ENCODE measurements at regions not wholly inside any gene's neighbourhood (a gene's known extent, or its start where the extent isn't known, plus 50 kb on each side); places are given as distances from the start of the nearest gene placed in this dataset.

DNA sequence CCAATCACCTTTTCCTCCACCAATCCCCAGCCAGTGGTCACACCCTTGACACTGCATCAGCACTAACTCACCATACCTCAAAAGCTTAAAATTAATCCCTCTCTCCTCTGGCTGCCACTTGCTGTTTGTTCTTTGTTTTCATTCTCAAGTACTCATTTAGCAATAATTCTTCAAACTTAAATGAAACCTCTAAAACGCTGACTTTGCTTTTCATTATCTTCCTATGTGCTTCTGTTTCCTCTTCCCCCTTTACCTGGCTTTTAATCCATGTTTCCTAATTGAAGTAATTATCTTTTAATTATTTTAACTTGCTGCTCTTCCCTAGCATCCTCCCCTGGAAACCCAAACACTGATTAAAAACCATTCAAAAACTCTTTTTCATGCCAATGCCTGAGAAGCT, 348.9 kb upstream of the MEOX2 start:
- no peaks in the 10 kb centered on the region for H3K79me1 ChIP-seq (replicated peaks; ENCODE audit: low read length, poor library complexity, severe bottlenecking)
- H3K23ac ChIP-seq (ENCODE audit: low read length in 2 of 2) = no peak overlapping the region
- H3K9ac ChIP-seq (ENCODE audit: low read length) = no peak overlapping the region
- no peaks in the 10 kb centered on the region for H3K27me3 ChIP-seq (ENCODE audit: control insufficient read depth in 1 of 2, insufficient read depth in 1 of 2, low read length in 2 of 2)
- no peak overlapping the region for H3K4ac ChIP-seq (ENCODE audit: low read depth in 1 of 2, low read length in 2 of 2)
- no peak overlapping the region for H3K14ac ChIP-seq (ENCODE audit: low read length in 2 of 2)
- H3K4me2 ChIP-seq (ENCODE audit: low read length, poor library complexity, severe bottlenecking) = no peak overlapping the region
- H2BK15ac ChIP-seq (ENCODE audit: low read depth, poor library complexity, severe bottlenecking) = no peak overlapping the region
- H3K4me3 ChIP-seq (ENCODE audit: insufficient read depth in 1 of 2, low read depth in 1 of 2, low read length in 2 of 2) = no peak overlapping the region
- WGBS = 93% methylated on average over 1 of the region's 1 CpG
- no peak overlapping the region for H2BK12ac ChIP-seq (ENCODE audit: low read length in 2 of 2)
- no peak overlapping the region for H2BK5ac ChIP-seq (ENCODE audit: low read depth, low read length, poor library complexity, severe bottlenecking)
- no peak overlapping the region for H4K91ac ChIP-seq (ENCODE audit: low read length)
- H3K9me3 ChIP-seq (ENCODE audit: control insufficient read depth, low read length) = no peaks in the 10 kb centered on the region
- no peak overlapping the region for H4K8ac ChIP-seq (ENCODE audit: low read length)
- no peak overlapping the region for H3K27ac ChIP-seq (ENCODE audit: low read length, poor library complexity, severe bottlenecking)
- DNase-seq = no peak
- no peak overlapping the region for H2BK120ac ChIP-seq (ENCODE audit: low read depth, low read length)
- H2AFZ ChIP-seq (ENCODE audit: low read depth, low read length) = no peak overlapping the region
- H3K4me1 ChIP-seq (ENCODE audit: control insufficient read depth, insufficient read depth, low read depth, low read length) = no peaks in the 10 kb centered on the region
- H2AK5ac ChIP-seq (ENCODE audit: low read length, severe bottlenecking) = no peak overlapping the region
- no peaks in the 10 kb centered on the region for H3K36me3 ChIP-seq (ENCODE audit: control insufficient read depth in 1 of 2, insufficient read depth in 2 of 2, low read depth in 1 of 2, low read length in 2 of 2)
- H3K18ac ChIP-seq (ENCODE audit: low read depth in 1 of 2, low read length in 2 of 2) = peak overlapping the region in 1 of 2 experiments; percentile 21

DNA sequence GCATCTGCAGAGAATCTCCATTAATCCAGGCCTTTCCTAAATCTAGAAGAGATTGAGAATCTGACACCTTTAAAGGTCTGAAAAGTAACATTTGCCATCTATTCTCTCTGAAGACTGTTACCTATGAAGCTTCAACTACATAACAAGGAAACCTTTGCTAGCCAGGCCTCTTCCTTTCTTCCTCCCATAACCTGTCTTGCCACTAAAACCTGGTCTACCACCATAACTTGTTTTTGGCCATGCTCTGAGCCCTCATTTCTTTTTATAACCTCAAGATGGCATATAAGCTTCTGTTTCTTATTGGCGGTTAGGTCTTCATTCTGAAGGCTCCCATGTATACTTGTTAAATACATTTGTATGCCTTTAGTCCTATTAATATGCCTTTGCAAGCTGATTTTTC, 348.4 kb upstream of the MEOX2 start:
- no peak overlapping the region for H2BK120ac ChIP-seq (ENCODE audit: low read depth, low read length)
- no peaks in the 10 kb centered on the region for H3K4me1 ChIP-seq (ENCODE audit: control insufficient read depth, insufficient read depth, low read depth, low read length)
- no peak for DNase-seq
- H3K4me3 ChIP-seq (ENCODE audit: insufficient read depth in 1 of 2, low read depth in 1 of 2, low read length in 2 of 2) = no peak overlapping the region
- no peaks in the 10 kb centered on the region for H3K36me3 ChIP-seq (ENCODE audit: control insufficient read depth in 1 of 2, insufficient read depth in 2 of 2, low read depth in 1 of 2, low read length in 2 of 2)
- H3K79me1 ChIP-seq (replicated peaks; ENCODE audit: low read length, poor library complexity, severe bottlenecking) = no peaks in the 10 kb centered on the region
- no peak overlapping the region for H3K4me2 ChIP-seq (ENCODE audit: low read length, poor library complexity, severe bottlenecking)
- no peak overlapping the region for H3K9ac ChIP-seq (ENCODE audit: low read length)
- H2AFZ ChIP-seq (ENCODE audit: low read depth, low read length) = no peak overlapping the region
- no peaks in the 10 kb centered on the region for H3K27me3 ChIP-seq (ENCODE audit: control insufficient read depth in 1 of 2, insufficient read depth in 1 of 2, low read length in 2 of 2)
- WGBS = no CpG with 5 or more reads among the region's 1 CpG
- no peak overlapping the region for H4K91ac ChIP-seq (ENCODE audit: low read length)
- H3K18ac ChIP-seq (ENCODE audit: low read depth in 1 of 2, low read length in 2 of 2) = no peak overlapping the region
- no peak overlapping the region for H3K14ac ChIP-seq (ENCODE audit: low read length in 2 of 2)
- H3K23ac ChIP-seq (ENCODE audit: low read length in 2 of 2) = no peak overlapping the region
- H3K9me3 ChIP-seq (ENCODE audit: control insufficient read depth, low read length) = no peaks in the 10 kb centered on the region
- no peak overlapping the region for H3K4ac ChIP-seq (ENCODE audit: low read depth in 1 of 2, low read length in 2 of 2)
- H2BK5ac ChIP-seq (ENCODE audit: low read depth, low read length, poor library complexity, severe bottlenecking) = no peak overlapping the region
- H2AK5ac ChIP-seq (ENCODE audit: low read length, severe bottlenecking) = no peak overlapping the region
- H2BK12ac ChIP-seq (ENCODE audit: low read length in 2 of 2) = no peak overlapping the region
- no peak overlapping the region for H2BK15ac ChIP-seq (ENCODE audit: low read depth, poor library complexity, severe bottlenecking)
- H3K27ac ChIP-seq (ENCODE audit: low read length, poor library complexity, severe bottlenecking) = no peak overlapping the region
- no peak overlapping the region for H4K8ac ChIP-seq (ENCODE audit: low read length)

DNA sequence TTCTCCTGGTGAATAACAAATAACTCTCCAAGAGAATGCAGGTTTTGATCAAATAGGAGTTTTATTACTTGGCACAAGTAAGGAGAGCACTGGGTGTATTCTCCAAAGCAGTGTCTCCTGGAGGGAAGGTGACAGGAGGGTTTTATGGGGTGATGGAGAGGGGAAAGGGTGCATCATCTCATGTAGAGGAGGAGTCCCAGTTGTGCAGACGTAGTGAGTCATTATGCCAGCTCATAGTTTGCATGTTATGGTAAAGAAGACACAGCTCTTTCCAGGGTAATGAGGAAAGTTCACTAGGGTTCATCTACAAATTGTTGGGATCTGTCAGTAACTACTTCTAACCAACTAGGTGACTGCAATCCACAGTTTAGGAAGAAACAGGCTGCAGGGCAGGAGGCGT, 347.9 kb upstream of the MEOX2 start:
- H3K36me3 ChIP-seq (ENCODE audit: control insufficient read depth in 1 of 2, insufficient read depth in 2 of 2, low read depth in 1 of 2, low read length in 2 of 2) = no peaks in the 10 kb centered on the region
- H3K18ac ChIP-seq (ENCODE audit: low read depth in 1 of 2, low read length in 2 of 2) = no peak overlapping the region
- H3K4me1 ChIP-seq (ENCODE audit: control insufficient read depth, insufficient read depth, low read depth, low read length) = no peaks in the 10 kb centered on the region
- H3K27ac ChIP-seq (ENCODE audit: low read length, poor library complexity, severe bottlenecking) = no peak overlapping the region
- no peaks in the 10 kb centered on the region for H3K27me3 ChIP-seq (ENCODE audit: control insufficient read depth in 1 of 2, insufficient read depth in 1 of 2, low read length in 2 of 2)
- no peak overlapping the region for H2AK5ac ChIP-seq (ENCODE audit: low read length, severe bottlenecking)
- H3K9me3 ChIP-seq (ENCODE audit: control insufficient read depth, low read length) = no peaks in the 10 kb centered on the region
- H2BK12ac ChIP-seq (ENCODE audit: low read length in 2 of 2) = no peak overlapping the region
- H2BK120ac ChIP-seq (ENCODE audit: low read depth, low read length) = no peak overlapping the region
- no peak overlapping the region for H4K8ac ChIP-seq (ENCODE audit: low read length)
- no peaks in the 10 kb centered on the region for H3K79me1 ChIP-seq (replicated peaks; ENCODE audit: low read length, poor library complexity, severe bottlenecking)
- no peak overlapping the region for H4K91ac ChIP-seq (ENCODE audit: low read length)
- H2BK5ac ChIP-seq (ENCODE audit: low read depth, low read length, poor library complexity, severe bottlenecking) = no peak overlapping the region
- DNase-seq = peak; percentile 68
- H3K4me2 ChIP-seq (ENCODE audit: low read length, poor library complexity, severe bottlenecking) = no peak overlapping the region
- H3K23ac ChIP-seq (ENCODE audit: low read length in 2 of 2) = no peak overlapping the region
- no peak overlapping the region for H3K14ac ChIP-seq (ENCODE audit: low read length in 2 of 2)
- no peak overlapping the region for H3K4ac ChIP-seq (ENCODE audit: low read depth in 1 of 2, low read length in 2 of 2)
- WGBS = 33% methylated on average over 1 of the region's 2 CpGs
- no peak overlapping the region for H2BK15ac ChIP-seq (ENCODE audit: low read depth, poor library complexity, severe bottlenecking)
- H3K9ac ChIP-seq (ENCODE audit: low read length) = no peak overlapping the region
- no peak overlapping the region for H3K4me3 ChIP-seq (ENCODE audit: insufficient read depth in 1 of 2, low read depth in 1 of 2, low read length in 2 of 2)
- no peak overlapping the region for H2AFZ ChIP-seq (ENCODE audit: low read depth, low read length)

DNA sequence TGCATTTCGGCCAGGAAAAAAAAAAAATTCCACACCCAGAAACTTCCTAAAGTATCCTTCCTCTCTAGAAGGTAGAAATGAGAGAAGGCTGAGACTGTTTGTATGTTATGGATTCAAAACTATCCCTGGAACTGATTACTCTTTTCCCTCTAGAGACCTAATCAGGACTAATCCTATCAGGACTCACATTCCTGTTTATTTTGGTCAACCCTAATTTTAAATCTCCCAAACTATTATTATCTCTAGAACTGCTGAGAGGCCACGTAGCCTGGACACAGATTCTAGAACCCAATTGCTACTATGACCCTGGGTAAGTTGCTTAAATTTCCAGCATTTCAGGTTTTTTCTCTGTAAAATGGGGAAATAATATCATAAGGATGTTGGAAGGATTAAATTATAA, 346.8 kb upstream of the MEOX2 start:
- Histone ChIP-seq H3K14ac (ENCODE audit: low read length in 2 of 2) (no peak overlapping the region), H3K79me1 (replicated peaks; ENCODE audit: low read length, poor library complexity, severe bottlenecking) (no peaks in the 10 kb centered on the region), H3K4me2 (ENCODE audit: low read length, poor library complexity, severe bottlenecking) (no peak overlapping the region), H2BK12ac (ENCODE audit: low read length in 2 of 2) (no peak overlapping the region), H3K18ac (ENCODE audit: low read depth in 1 of 2, low read length in 2 of 2) (no peak overlapping the region), H3K27me3 (ENCODE audit: control insufficient read depth in 1 of 2, insufficient read depth in 1 of 2, low read length in 2 of 2) (no peaks in the 10 kb centered on the region), H3K4me3 (ENCODE audit: insufficient read depth in 1 of 2, low read depth in 1 of 2, low read length in 2 of 2) (no peak overlapping the region), H4K91ac (ENCODE audit: low read length) (no peak overlapping the region), H3K4me1 (ENCODE audit: control insufficient read depth, insufficient read depth, low read depth, low read length) (no peaks in the 10 kb centered on the region), H3K36me3 (ENCODE audit: control insufficient read depth in 1 of 2, insufficient read depth in 2 of 2, low read depth in 1 of 2, low read length in 2 of 2) (no peaks in the 10 kb centered on the region), H3K27ac (ENCODE audit: low read length, poor library complexity, severe bottlenecking) (no peak overlapping the region), H2AK5ac (ENCODE audit: low read length, severe bottlenecking) (no peak overlapping the region), H4K8ac (ENCODE audit: low read length) (no peak overlapping the region), H3K23ac (ENCODE audit: low read length in 2 of 2) (no peak overlapping the region), H2BK120ac (ENCODE audit: low read depth, low read length) (no peak overlapping the region), H3K4ac (ENCODE audit: low read depth in 1 of 2, low read length in 2 of 2) (peak overlapping the region in 1 of 2 experiments; percentile 9), H2AFZ (ENCODE audit: low read depth, low read length) (no peak overlapping the region), H2BK15ac (ENCODE audit: low read depth, poor library complexity, severe bottlenecking) (no peak overlapping the region), H2BK5ac (ENCODE audit: low read depth, low read length, poor library complexity, severe bottlenecking) (no peak overlapping the region), H3K9ac (ENCODE audit: low read length) (no peak overlapping the region), H3K9me3 (ENCODE audit: control insufficient read depth, low read length) (no peaks in the 10 kb centered on the region)
- no peak for DNase-seq
- WGBS = 100% methylated on average over 1 of the region's 2 CpGs

All from mesenchymal stem cell (in vitro differentiated cells and primary cell).